Endothelial cell (in vitro differentiated cells): ENCODE measurements at regions not wholly inside any gene's neighbourhood (a gene's known extent, or its start where the extent isn't known, plus 50 kb on each side); places are given as distances from the start of the nearest gene placed in this dataset.

Experiments used
- DNase-seq: peaks from one replicate; pipeline ENCODE4 v3.0.0; 2021; ENCODE audit warnings: low spot score
- H3K27ac Mint-ChIP-seq: one replicate; pipeline ENCODE4 v1.8.0; 2021; ENCODE audit warnings: mixed read lengths, inconsistent platforms; ENCODE audit not compliant: unreplicated experiment
- H3K27me3 Mint-ChIP-seq: one replicate; pipeline ENCODE4 v1.8.0; 2021; ENCODE audit warnings: mild to moderate bottlenecking, moderate library complexity, mixed read lengths, inconsistent platforms; ENCODE audit not compliant: unreplicated experiment
- H3K36me3 Mint-ChIP-seq: one replicate; pipeline ENCODE4 v1.8.0; 2021; ENCODE audit warnings: mild to moderate bottlenecking, low read depth, mixed read lengths, inconsistent platforms; ENCODE audit not compliant: unreplicated experiment
- H3K4me1 Mint-ChIP-seq: one replicate; pipeline ENCODE4 v1.8.0; 2021; ENCODE audit warnings: mild to moderate bottlenecking, mixed read lengths, inconsistent platforms; ENCODE audit not compliant: unreplicated experiment
- H3K4me3 Mint-ChIP-seq: one replicate; pipeline ENCODE4 v1.8.0; 2021; ENCODE audit warnings: mild to moderate bottlenecking, mixed read lengths, inconsistent platforms; ENCODE audit not compliant: unreplicated experiment
- H3K9me3 Mint-ChIP-seq: one replicate; pipeline ENCODE4 v1.8.0; 2021; ENCODE audit warnings: mixed read lengths, inconsistent platforms; ENCODE audit not compliant: unreplicated experiment
- CTCF ChIP-seq: fragments of 200-600 bp; sonication (generic); IDR thresholded peaks from one replicate; pipeline ENCODE4 v1.5.0; 2021; ENCODE audit warnings: antibody characterized with exemption; ENCODE audit not compliant: unreplicated experiment

GRCh38 chr1:193479187-193479586 lies 292.8 kb upstream of the B3GALT2 start:
- Mint-ChIP-seq H3K4me3 (no peak overlapping the region), H3K9me3 (no peaks in the 10 kb centered on the region), H3K27ac (no peak overlapping the region), H3K4me1 (peaks cover 16% of the 10 kb centered on the region), H3K27me3 (no peaks in the 10 kb centered on the region), H3K36me3 (no peaks in the 10 kb centered on the region)
- no peak for TF ChIP-seq CTCF
- DNase-seq, result no peak

GRCh38 chr1:193476748-193477147 lies 290.3 kb upstream of the B3GALT2 start:
- no peak for TF ChIP-seq CTCF
- H3K4me1 Mint-ChIP-seq, result peaks cover 16% of the 10 kb centered on the region
- DNase-seq, result no peak
- no peaks in the 10 kb centered on the region for H3K36me3 Mint-ChIP-seq
- H3K4me3 Mint-ChIP-seq, result no peak overlapping the region
- H3K27ac Mint-ChIP-seq, result no peak overlapping the region
- H3K27me3 Mint-ChIP-seq, result no peaks in the 10 kb centered on the region
- H3K9me3 Mint-ChIP-seq, result no peaks in the 10 kb centered on the region

GRCh38 chr1:193473932-193474331 lies 287.5 kb upstream of the B3GALT2 start:
- no peak overlapping the region for H3K4me3 Mint-ChIP-seq
- no peaks in the 10 kb centered on the region for H3K27me3 Mint-ChIP-seq
- no peak for DNase-seq
- peaks cover 10% of the 10 kb centered on the region for H3K4me1 Mint-ChIP-seq
- H3K36me3 Mint-ChIP-seq, result no peaks in the 10 kb centered on the region
- H3K9me3 Mint-ChIP-seq, result no peaks in the 10 kb centered on the region
- no peak overlapping the region for H3K27ac Mint-ChIP-seq
- TF ChIP-seq CTCF, result no peak

GRCh38 chr1:193472838-193473398 lies 286.5 kb upstream of the B3GALT2 start:
- TF ChIP-seq CTCF, result no peak
- Mint-ChIP-seq H3K9me3 (no peaks in the 10 kb centered on the region), H3K4me1 (peaks cover 10% of the 10 kb centered on the region), H3K27me3 (no peaks in the 10 kb centered on the region), H3K27ac (no peak overlapping the region), H3K4me3 (no peak overlapping the region), H3K36me3 (no peaks in the 10 kb centered on the region)
- DNase-seq, result no peak

- Mint-ChIP-seq H3K27ac (no peak overlapping the region), H3K36me3 (no peaks in the 10 kb centered on the region), H3K4me3 (no peak overlapping the region), H3K27me3 (no peaks in the 10 kb centered on the region), H3K4me1 (peaks cover 10% of the 10 kb centered on the region), H3K9me3 (no peaks in the 10 kb centered on the region)
- DNase-seq, result no peak
- TF ChIP-seq CTCF, result no peak
These were observed 286.0 kb upstream of the B3GALT2 start for GRCh38 chr1:193472430-193472829.
